ENCODE measurements at regions not wholly inside any gene's neighbourhood (a gene's known extent, or its start where the extent isn't known, plus 50 kb on each side); places are given as distances from the start of the nearest gene placed in this dataset.

DNA sequence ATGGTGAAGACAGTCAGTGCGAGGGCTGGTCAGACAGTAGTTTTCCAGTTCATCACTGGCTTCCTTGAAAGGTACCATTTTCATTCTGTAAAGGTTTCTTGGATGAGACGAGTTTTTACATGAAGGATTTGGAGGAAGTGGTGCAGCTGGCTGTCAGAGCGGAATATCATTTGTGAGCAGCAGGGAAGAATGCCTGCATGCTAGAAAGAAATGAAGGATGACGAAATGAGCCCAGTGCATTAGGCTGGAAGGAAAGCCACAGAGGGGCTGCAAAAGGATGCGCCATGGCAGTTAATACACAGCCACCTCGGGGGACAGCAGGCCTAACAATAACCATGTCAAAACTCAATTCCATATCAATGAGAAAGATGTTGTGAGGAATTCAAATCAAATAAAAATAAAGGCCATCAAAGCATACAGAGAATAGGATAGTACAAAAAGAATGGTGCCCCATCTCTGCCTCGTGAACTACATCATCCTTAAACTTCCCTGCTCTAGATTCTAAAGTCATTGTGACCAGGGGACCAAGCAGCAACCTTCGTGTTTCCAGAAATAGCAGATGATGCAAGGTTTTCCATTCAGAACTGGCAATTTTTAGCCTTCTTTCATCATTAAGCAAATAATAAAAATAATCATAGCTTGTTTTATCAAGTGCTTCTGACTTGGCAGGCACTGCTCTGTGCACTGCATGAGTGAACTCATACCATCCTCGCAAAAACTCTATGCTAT, 504.2 kb downstream of the RFC3 start:
- TF ChIP-seq, protein P1, sequence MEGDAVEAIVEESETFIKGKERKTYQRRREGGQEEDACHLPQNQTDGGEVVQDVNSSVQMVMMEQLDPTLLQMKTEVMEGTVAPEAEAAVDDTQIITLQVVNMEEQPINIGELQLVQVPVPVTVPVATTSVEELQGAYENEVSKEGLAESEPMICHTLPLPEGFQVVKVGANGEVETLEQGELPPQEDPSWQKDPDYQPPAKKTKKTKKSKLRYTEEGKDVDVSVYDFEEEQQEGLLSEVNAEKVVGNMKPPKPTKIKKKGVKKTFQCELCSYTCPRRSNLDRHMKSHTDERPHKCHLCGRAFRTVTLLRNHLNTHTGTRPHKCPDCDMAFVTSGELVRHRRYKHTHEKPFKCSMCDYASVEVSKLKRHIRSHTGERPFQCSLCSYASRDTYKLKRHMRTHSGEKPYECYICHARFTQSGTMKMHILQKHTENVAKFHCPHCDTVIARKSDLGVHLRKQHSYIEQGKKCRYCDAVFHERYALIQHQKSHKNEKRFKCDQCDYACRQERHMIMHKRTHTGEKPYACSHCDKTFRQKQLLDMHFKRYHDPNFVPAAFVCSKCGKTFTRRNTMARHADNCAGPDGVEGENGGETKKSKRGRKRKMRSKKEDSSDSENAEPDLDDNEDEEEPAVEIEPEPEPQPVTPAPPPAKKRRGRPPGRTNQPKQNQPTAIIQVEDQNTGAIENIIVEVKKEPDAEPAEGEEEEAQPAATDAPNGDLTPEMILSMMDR (IDR thresholded peaks at IDR 0.05; ENCODE audit: low read depth, low read length): no peak
- no peak for TF ChIP-seq POLR2A (IDR thresholded peaks at IDR 0.05; ENCODE audit: extremely low read depth, insufficient read length)
- TF ChIP-seq MAX (IDR thresholded peaks at IDR 0.05; ENCODE audit: low read depth, low read length): no peak
